NCI-H2107 treated with DMSO at 0.1 percent for 48 hours (cell line): ENCODE measurements at regions not wholly inside any gene's neighbourhood (a gene's known extent, or its start where the extent isn't known, plus 50 kb on each side); places are given as distances from the start of the nearest gene placed in this dataset.
"Not testable (repeated sequence)": the region's sequence is repeated elsewhere in the genome, so short reads cannot be mapped to it uniquely, and the experiment has no call there.

Experiments used
- DNase-seq: peaks from one replicate; lab custom pipeline; 2025; ENCODE audit not compliant: unreplicated experiment; lab: John Stamatoyannopoulos, UW

- DNase-seq = no peak
These were observed 63.8 kb upstream of the ABHD2 start for GRCh38 chr15:89024418-89024817.

DNA sequence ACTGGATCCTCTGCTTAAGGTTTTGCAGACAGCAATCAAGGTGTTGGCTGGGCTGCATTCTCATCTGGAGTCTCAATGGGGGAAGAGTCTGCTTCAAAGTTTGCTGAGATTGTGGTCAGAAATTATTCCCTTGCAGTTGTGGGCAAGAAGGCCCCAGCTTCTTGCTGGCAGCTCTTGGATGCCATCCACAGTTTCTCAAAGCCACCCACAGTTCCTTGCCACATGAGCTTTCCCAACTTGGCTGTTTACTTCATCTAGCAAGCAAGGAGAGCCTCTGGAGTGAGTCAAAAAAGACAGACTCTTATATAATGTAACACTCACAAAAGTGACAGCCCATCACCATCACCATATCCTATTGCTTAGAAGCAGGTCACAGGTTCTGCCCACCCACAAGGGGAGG, 62.1 kb upstream of the ABHD2 start:
- no peak for DNase-seq

- DNase-seq = no peak
These were observed 60.2 kb upstream of the ABHD2 start for GRCh38 chr15:89028036-89028435.

DNA sequence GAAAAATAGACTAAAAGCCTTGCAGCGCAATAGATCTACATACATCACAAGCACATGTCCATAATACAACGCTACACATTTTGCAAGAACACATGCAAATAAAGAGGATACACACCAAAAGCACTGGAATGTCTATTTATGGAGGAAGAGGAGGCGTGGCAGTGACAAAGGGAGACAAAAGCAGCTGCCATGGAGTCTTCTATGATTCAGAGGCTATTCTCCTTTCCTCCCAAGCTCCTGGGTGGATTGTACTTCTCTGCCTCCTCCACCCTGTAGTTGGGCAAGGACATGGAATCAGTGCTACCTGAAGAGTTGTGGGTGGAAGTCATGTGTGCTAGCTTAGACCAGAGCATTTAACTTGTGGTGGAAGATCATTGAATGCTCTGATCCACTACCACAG, 57.9 kb upstream of the ABHD2 start:
- DNase-seq = no peak

DNA sequence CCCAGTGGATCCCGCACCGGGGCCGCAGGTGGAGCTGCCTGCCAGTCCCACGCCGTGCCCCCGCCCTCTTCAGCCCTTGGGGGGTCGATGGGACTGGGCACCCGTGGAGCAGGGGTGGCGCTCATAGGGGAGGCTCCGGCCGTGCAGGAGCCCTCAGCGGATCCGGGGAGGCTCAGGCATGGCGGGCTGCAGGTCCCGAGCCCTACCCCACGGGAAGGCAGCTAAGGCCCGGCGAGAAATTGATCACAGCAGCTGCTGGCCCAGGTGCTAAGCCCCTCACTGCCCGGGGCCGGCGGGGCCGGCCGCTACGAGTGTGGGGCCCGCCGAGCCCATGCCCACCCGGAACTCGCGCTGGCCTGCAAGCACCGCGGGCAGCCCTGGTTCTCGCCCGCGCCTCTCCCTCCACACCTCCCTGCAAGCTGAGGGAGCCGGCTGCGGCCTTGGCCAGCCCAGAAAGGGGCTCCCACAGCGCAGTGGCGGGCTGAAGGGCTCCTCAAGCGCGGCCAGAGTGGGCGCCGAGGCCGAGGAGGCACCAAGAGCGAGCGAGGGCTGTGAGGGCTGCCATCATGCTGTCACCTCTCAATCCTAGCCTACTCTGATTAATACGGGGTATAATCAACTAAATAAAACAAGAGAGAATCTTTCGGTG, 56.5 kb upstream of the ABHD2 start:
- DNase-seq = not testable (repeated sequence)

GRCh38 chr15:89034305-89034704, 54.0 kb upstream of the ABHD2 start:
- DNase-seq = no peak

DNA sequence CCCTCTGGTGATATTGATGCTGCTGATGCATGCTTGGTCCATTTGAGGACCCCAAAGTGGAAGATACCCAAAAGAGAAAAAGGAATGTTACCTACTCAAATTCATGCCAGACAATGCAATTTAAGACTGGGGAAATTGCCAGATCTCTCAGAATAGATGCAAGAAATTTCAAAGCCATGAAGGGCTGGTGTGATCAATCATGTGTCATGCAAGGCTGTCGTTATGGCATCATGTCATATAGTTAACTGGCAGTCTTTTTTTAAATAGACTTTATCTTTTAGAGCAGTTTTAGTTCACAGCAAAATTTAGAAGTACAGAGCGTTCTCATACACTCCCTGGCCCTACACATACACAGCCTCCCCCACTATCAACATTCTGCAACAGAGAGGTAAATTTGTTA, 53.1 kb upstream of the ABHD2 start:
- no peak for DNase-seq

- DNase-seq = no peak
These were observed 52.6 kb upstream of the ABHD2 start for GRCh38 chr15:89035658-89036057.

DNA sequence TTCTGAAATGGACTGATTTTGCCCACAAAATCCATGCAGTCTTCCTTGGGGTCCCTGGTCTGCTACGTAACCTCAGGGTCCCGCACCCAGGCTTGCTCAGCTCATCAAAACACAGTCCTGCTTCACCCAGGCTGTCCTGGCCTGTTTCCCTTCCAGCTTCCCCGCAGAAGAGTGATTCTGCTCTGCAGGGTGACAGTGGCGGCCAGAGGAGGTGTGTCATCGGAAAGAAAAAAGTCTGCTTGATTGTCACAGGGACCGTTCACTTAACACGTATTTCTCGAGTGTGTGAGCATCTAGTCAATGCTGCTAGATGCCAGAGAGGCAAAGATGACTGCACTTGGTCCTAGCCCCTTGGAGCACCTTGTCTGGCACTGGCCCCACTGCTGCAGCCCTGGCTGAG, 50.1 kb upstream of the ABHD2 start:
- no peak for DNase-seq
